Gastroesophageal sphincter (tissue), 3 donors: ENCODE measurements at regions not wholly inside any gene's neighbourhood (a gene's known extent, or its start where the extent isn't known, plus 50 kb on each side); places are given as distances from the start of the nearest gene placed in this dataset.

ENCODE experiments used
- POLR2AphosphoS5 ChIP-seq: sonication (generic); formaldehyde crosslinking; IDR thresholded peaks from one replicate; pipeline ENCODE4 v1.6.1; 2017; ENCODE audit warnings: antibody characterized with exemption
- TF ChIP-seq, protein P1 (sequence below), 4 experiments: fragments of 200-600 bp in 2 of 4; fragments of 450-650 bp in 2 of 4; sonication (generic) in 1 of 4; IDR thresholded peaks; one replicate each; pipeline ENCODE4 v1.5.1; 2017 to 2019; ENCODE audit warnings: antibody characterized with exemption in 4 of 4, mild to moderate bottlenecking in 2 of 4, moderate library complexity in 2 of 4

DNA sequence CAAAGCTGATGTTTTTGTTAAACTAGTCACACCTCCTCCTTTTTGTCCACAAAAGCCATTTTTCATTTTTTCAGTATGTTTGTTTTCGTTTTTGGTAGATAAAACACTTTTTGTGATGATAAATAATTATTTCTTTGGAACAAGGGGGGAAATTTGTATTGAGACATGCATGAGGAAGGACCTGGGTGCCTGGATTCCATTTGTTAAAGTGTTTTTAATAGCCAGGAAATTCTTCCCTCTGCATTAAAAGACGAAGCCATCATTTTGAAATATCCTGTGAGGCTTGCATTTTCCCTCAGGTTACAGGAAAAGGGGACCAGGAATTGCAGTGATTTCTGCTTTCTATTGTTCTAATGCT, 52.1 kb upstream of the CTLA4 start:
- TF ChIP-seq, protein P1, sequence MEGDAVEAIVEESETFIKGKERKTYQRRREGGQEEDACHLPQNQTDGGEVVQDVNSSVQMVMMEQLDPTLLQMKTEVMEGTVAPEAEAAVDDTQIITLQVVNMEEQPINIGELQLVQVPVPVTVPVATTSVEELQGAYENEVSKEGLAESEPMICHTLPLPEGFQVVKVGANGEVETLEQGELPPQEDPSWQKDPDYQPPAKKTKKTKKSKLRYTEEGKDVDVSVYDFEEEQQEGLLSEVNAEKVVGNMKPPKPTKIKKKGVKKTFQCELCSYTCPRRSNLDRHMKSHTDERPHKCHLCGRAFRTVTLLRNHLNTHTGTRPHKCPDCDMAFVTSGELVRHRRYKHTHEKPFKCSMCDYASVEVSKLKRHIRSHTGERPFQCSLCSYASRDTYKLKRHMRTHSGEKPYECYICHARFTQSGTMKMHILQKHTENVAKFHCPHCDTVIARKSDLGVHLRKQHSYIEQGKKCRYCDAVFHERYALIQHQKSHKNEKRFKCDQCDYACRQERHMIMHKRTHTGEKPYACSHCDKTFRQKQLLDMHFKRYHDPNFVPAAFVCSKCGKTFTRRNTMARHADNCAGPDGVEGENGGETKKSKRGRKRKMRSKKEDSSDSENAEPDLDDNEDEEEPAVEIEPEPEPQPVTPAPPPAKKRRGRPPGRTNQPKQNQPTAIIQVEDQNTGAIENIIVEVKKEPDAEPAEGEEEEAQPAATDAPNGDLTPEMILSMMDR (IDR thresholded peaks at IDR 0.05) = no peak
- TF ChIP-seq POLR2AphosphoS5 = no peak
